ENCODE measurements at regions not wholly inside any gene's neighbourhood (a gene's known extent, or its start where the extent isn't known, plus 50 kb on each side); places are given as distances from the start of the nearest gene placed in this dataset.

GRCh38 chr16:73237601-73238000 lies 189.7 kb upstream of the ZFHX3 start:
- no peak for TF ChIP-seq CTCF (IDR thresholded peaks at IDR 0.05)
- TF ChIP-seq EP300 (IDR thresholded peaks at IDR 0.05): no peak
- TF ChIP-seq POLR2A (IDR thresholded peaks at IDR 0.05): no peak

Measured in tibial nerve (tissue), 4 donors.